ENCODE measurements at regions not wholly inside any gene's neighbourhood (a gene's known extent, or its start where the extent isn't known, plus 50 kb on each side); places are given as distances from the start of the nearest gene placed in this dataset.

DNA sequence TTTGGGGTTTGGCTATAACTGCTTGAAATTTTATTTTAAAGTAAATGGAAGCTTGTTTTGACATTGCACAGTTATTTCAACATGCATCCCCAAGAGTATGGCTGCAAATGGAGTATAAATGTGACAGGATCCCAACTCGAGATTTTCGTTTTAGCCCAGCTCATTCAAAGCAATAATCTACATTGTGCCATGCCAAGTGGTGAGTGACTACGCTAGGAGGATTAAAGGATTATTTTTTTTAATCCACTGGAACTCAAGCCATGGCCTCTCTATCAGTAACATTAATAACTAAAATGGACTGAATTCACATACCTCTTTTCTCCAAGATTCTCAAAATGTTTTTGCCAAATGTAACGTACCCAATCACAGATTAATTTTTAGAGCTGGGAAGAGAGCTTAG is 60.6 kb upstream of the AUTS2 start:
- TF ChIP-seq, protein P1, sequence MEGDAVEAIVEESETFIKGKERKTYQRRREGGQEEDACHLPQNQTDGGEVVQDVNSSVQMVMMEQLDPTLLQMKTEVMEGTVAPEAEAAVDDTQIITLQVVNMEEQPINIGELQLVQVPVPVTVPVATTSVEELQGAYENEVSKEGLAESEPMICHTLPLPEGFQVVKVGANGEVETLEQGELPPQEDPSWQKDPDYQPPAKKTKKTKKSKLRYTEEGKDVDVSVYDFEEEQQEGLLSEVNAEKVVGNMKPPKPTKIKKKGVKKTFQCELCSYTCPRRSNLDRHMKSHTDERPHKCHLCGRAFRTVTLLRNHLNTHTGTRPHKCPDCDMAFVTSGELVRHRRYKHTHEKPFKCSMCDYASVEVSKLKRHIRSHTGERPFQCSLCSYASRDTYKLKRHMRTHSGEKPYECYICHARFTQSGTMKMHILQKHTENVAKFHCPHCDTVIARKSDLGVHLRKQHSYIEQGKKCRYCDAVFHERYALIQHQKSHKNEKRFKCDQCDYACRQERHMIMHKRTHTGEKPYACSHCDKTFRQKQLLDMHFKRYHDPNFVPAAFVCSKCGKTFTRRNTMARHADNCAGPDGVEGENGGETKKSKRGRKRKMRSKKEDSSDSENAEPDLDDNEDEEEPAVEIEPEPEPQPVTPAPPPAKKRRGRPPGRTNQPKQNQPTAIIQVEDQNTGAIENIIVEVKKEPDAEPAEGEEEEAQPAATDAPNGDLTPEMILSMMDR (conservative IDR thresholded peaks at IDR 0.05; ENCODE audit: low read depth, low read length) = no peak
- no peak for TF ChIP-seq EZH2 (IDR thresholded peaks at IDR 0.05; ENCODE audit: low read length, unreplicated experiment)
